NCI-H1105 (cell line): ENCODE measurements at regions not wholly inside any gene's neighbourhood (a gene's known extent, or its start where the extent isn't known, plus 50 kb on each side); places are given as distances from the start of the nearest gene placed in this dataset.

ENCODE experiments used
- DNase-seq: peaks from one replicate; lab custom pipeline; 2025; lab: John Stamatoyannopoulos, UW

GRCh38 chr5:82702046-82702445 lies 375.1 kb downstream of the TMEM167A start:
- DNase-seq: no peak

DNA sequence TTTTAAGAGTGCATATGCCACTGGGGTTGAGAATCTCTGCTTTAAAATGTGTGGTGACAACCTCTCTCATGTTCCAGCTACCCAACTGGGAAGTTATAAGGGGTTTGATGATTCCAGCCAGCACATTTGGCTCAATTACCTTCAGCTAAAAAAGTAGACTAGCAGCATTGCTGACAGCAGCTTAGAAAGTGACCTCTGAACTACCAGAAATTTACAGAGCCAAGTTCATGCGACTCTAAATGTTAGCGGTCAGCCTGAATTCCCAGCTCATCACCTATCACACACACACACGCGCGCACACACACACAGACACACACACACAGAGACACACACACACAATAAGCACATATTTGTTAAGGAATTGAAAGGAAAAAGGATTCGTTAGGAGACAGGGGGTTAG lies 377.5 kb downstream of the TMEM167A start:
- DNase-seq: no peak

DNA sequence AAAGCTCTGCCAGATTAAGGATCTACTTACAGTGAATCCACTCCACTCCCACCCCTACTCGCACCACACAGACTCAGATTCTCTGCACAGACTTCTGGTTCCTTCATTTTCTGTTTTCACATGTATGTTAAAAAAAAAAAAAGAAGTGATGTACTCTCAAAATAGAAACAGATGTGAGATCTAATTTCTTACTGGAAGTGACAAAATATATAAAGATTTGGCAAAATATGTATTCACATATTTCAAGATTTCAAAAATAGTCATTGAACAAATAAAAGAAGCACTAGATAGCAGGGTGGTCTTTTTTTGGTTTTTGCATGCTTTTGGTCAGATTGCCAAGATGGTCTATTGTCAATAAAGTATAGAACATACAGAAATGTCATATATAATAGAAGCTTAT lies 379.2 kb downstream of the TMEM167A start:
- no peak for DNase-seq

GRCh38 chr5:82694711-82695285 lies 382.4 kb downstream of the TMEM167A start:
- no peak for DNase-seq

- no peak for DNase-seq
Measured at GRCh38 chr5:82692826-82693225, 384.4 kb downstream of the TMEM167A start.

DNA sequence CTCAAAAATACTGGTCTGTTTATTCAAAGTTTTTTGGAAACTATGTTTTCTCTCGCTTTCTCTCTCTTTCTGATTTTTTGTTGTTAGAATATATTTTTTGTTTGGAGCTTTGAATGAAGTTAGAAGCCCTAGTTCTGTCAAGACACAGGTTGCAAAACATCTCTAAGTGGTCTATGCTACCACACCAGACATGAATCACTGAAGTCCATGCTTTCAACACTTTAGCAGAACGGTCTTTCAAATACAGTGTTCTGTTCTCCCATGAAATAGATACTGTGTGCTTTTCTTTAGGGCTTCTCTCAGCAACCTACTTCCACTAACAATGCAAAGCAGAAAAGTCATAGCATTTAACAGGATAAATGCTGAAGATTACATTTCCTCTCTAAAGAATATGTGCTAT lies 392.5 kb downstream of the TMEM167A start:
- DNase-seq: no peak

DNA sequence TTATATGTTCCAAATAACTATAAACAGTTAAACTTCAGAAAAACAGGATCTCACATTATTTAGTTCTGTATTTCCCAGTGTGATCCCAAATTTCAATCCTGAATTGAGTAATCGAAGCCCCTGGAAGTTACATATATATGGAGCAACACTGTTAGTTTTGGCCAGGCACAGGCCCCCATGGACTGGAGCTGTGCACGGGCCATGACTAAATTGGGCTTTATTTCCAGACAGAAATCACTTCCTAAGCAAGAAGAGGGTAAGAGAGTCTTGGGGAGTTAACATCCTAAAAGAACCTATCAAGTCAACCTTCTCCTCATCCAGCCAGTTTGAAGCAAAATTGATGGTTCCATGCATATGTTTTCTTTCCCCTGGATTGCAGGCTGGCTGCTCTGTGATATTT lies 393.0 kb downstream of the TMEM167A start:
- no peak for DNase-seq

DNA sequence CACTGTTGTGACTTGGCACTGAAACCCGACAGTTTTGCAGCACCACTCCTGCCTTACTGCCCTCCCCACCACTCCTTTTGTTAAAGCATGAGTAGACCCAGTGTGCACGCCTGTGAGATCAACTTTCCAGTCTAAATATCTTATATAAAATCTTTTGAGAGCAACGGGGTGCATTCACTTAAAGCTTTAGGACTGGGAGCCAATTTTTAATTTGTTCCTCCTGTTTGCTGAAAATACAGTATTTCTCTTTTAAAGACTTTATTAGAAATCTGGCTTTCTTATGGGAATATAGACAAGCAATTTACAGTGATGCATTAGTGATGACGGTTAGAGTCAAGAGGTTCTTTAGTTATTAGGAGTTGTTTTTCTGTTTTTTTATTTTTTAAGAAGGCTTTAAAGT lies 397.5 kb downstream of the TMEM167A start:
- no peak for DNase-seq

- DNase-seq: no peak
Measured at GRCh38 chr5:82676661-82677060, 398.5 kb upstream of the RPS23 start.

DNA sequence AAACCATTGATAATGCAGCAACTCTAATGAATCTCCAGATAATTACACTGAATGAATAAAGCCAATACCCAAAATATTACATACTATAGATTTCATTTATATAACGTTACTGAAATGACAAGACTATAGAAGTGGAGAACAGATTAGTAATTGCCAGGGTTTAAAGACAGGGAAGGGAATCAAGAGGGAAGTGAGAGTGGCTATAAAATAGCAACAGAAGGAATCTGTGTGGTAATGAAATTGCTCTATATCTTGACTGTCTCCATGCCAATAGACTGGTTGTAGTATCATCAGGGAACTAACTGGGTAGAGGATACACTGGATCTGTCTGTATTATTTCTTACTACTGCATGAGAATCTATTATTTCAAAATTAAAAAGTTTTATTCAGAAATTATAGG lies 396.5 kb upstream of the RPS23 start:
- DNase-seq: no peak

- DNase-seq: no peak
Measured at GRCh38 chr5:82673057-82673809, 395.1 kb upstream of the RPS23 start.

- DNase-seq: no peak
Measured at GRCh38 chr5:82670692-82671091, 392.5 kb upstream of the RPS23 start.

DNA sequence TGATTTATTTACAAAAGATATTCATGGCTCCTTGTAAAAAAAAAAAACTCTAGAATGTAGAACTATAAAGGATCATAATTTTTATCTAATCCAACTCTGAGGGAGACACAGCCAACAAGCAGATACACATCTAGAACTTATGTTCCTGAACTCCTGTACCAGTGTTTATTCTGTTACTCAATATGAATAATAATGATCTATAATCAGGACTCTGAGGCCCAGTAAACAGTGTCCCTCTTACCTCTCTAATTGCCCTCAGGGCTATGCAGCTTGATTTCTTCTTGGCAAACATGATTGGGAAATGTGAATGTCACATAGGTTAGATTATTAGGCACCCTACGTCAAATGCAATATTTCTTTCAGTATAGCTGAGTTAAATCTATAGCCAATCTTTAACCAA lies 391.6 kb upstream of the RPS23 start:
- no peak for DNase-seq

- no peak for DNase-seq
Measured at GRCh38 chr5:82666312-82666711, 388.2 kb upstream of the RPS23 start.

DNA sequence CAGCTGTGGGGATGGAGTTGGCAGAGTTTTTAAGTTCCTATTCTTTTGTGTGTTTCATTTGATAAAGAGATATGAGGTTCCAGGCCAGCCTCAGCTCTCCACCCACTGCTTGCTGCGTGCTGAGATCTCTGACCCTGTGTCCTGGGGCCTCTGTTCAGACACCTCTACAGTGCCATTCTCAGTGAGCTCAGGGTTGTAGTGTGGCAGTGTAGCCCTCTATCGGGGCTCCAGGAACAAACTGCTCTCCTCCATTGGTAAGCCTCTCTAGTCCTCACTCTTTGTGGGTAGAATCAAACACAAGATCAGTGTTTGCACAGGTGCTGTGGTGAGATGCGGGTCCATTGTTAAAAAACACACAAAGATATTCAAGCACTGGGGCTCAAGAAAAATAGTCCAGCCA lies 386.6 kb upstream of the RPS23 start:
- DNase-seq: no peak

DNA sequence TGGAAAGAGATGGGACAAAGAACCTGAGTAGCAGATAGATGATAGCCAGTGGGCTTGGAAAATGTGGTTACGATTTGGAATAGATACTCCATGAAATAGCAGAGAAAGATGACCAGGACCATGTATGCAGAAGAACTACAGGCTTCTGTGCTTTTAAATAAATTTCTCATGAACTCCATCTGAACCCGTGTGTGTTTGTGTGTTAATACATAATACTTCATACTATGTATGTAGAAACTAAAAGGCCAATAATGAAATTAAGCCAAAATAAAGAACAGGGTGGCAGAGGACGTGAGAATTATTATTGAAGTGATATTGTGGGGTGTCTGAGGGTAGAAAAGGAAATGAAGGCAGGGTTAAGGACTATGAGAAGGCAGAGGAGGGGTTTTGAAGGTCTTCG lies 385.1 kb upstream of the RPS23 start:
- no peak for DNase-seq

DNA sequence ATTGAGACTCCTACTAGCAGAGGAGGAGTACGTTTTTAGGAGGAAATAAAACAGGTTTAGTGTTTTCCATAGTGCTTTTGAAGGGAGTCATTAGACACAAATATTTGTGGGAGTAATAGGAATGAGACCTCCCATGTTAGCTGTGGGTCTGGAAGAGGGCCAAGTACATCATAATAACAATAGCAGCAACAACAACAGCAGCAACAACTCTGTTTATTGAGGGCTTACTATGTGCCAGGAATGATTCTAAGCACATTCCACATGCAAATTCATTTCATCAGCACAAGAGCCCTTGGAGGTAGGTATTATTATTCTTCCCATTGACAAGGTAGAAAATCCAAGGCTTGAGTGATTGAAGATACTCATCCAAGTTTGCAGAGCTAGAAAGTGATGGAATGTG lies 384.2 kb upstream of the RPS23 start:
- DNase-seq: no peak

- no peak for DNase-seq
Measured at GRCh38 chr5:82661933-82662332, 383.8 kb upstream of the RPS23 start.

DNA sequence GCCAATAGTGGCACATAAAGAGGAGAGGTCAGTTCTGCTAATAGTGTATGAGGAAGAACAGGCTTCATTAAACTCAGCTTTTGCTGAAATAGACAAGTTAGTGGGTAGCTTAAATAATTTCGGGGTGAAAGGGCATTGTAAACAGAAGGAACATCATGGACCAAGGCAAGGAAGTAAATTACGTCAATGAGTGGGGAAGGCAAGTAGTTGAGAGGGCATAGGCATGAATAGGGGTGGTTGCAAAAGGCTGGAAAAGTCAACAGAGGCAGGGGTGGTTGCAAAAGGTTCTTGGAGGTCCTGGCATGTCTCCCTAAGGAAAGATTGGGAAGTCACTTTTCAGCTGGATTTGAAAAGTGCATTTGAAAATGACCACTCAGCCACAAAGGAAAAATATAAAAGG lies 383.3 kb upstream of the RPS23 start:
- no peak for DNase-seq

- no peak for DNase-seq
Measured at GRCh38 chr5:82659115-82659514, 381.0 kb upstream of the RPS23 start.

DNA sequence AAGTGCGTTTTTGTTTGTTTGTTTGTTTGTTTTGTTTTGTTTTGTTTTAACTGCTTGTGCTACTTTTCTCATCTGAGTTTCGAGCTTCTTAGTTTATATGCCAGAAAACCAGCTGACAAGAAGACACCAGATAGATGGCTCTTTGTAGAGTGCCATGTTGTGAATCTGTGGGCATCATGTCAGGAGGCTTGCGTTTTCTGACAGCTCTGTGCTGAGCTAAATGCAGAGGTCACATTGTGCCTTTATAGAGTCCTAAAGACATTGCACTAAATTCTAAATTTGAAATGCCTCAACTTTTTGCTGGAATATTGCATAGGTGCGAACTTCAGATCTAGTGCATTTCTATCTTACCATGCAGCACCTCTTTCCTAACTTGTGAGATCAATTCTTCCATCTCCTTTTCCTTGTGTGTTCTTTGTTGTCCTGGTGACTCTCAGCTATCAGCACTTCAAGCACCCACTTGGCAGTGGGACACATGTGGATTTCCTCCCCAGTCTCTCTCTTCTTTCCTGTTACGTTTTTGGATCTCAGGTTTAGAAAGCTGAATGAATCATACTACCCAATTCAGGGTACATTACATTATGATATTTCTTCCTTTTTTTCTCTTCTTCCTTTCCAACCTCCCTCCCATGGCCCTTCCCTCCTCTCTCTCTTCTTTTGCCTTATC lies 379.0 kb upstream of the RPS23 start:
- DNase-seq: no peak

- no peak for DNase-seq
Measured at GRCh38 chr5:82656341-82656761, 378.2 kb upstream of the RPS23 start.

GRCh38 chr5:82655078-82655477 lies 376.9 kb upstream of the RPS23 start:
- no peak for DNase-seq

GRCh38 chr5:82649943-82650342 lies 371.8 kb upstream of the RPS23 start:
- no peak for DNase-seq
